Liver (tissue), 7 donors: ENCODE measurements at regions not wholly inside any gene's neighbourhood (a gene's known extent, or its start where the extent isn't known, plus 50 kb on each side); places are given as distances from the start of the nearest gene placed in this dataset.

Experiments
- DNase-seq: peaks from one replicate; pipeline ENCODE4 v3.0.0-alpha.2; 2017; ENCODE audit warnings: low spot score
- H3K27ac ChIP-seq, 2 donors: one replicate each; pipeline ENCODE4 v1.7.0; 2013; ENCODE audit warnings: inconsistent platforms in 2 of 2, low read length in 2 of 2, control low read depth in 1 of 2, low read depth in 1 of 2, mild to moderate bottlenecking in 1 of 2
- H3K27me3 ChIP-seq, 4 donors: one replicate each; pipeline versions ENCODE4 v1.6.1 to v1.7.0; 2013; ENCODE audit warnings: low read length in 3 of 4, inconsistent platforms in 1 of 4, mild to moderate bottlenecking in 1 of 4, moderate library complexity in 1 of 4; ENCODE audit not compliant: control insufficient read depth in 4 of 4, insufficient read depth in 4 of 4
- H3K36me3 ChIP-seq, 4 donors: one replicate each; pipeline versions ENCODE4 v1.6.1 to v1.7.0; 2013; ENCODE audit warnings: low read length in 3 of 4, mild to moderate bottlenecking in 3 of 4, low read depth in 1 of 4, moderate library complexity in 1 of 4; ENCODE audit not compliant: control insufficient read depth in 4 of 4, insufficient read depth in 3 of 4
- H3K4me1 ChIP-seq, 4 donors: one replicate each; pipeline versions ENCODE4 v1.6.1 to v1.7.0; 2013; ENCODE audit warnings: low read length in 3 of 4, mild to moderate bottlenecking in 3 of 4, moderate library complexity in 1 of 4; ENCODE audit not compliant: control insufficient read depth in 4 of 4, insufficient read depth in 4 of 4
- H3K4me3 ChIP-seq, 3 donors: one replicate each; pipeline versions ENCODE4 v1.6.1 to v1.7.0; 2013; ENCODE audit warnings: low read length in 3 of 3, control low read depth in 1 of 3, low read depth in 1 of 3, mild to moderate bottlenecking in 1 of 3
- H3K9ac ChIP-seq, 2 donors: one replicate each; pipeline ENCODE4 v1.7.0; 2013; ENCODE audit warnings: low read length in 2 of 2, mild to moderate bottlenecking in 2 of 2, moderate library complexity in 2 of 2, control low read depth in 1 of 2, low read depth in 1 of 2
- H3K9me3 ChIP-seq, 4 donors: one replicate each; pipeline versions ENCODE4 v1.6.1 to v1.7.0; 2013; ENCODE audit warnings: low read length in 3 of 4; ENCODE audit not compliant: control insufficient read depth in 4 of 4
- EGR1 ChIP-seq, 2 donors: IDR thresholded peaks; 2 replicates each; pipeline ENCODE4 v1.6.1; 2016 to 2018; ENCODE audit warnings: antibody characterized with exemption in 2 of 2, low read depth in 2 of 2
- FOXA1 ChIP-seq: IDR thresholded peaks from 2 replicates; pipeline ENCODE4 v1.6.1; 2016; ENCODE audit warnings: antibody characterized with exemption
- FOXA2 ChIP-seq: IDR thresholded peaks from 2 replicates; pipeline ENCODE4 v1.6.1; 2016; ENCODE audit warnings: antibody characterized with exemption
- GABPA ChIP-seq, 2 donors: IDR thresholded peaks in 1 of 2; conservative IDR thresholded peaks in 1 of 2; 2 replicates each; pipeline ENCODE4 v1.6.1; 2016; ENCODE audit warnings: antibody characterized with exemption in 2 of 2, mild to moderate bottlenecking in 1 of 2, moderate library complexity in 1 of 2
- HNF4A ChIP-seq, 2 donors: conservative IDR thresholded peaks; 2 replicates each; pipeline ENCODE4 v1.6.1; 2016; ENCODE audit warnings: antibody characterized with exemption in 2 of 2, mild to moderate bottlenecking in 2 of 2
- HNF4G ChIP-seq: IDR thresholded peaks from 2 replicates; pipeline ENCODE4 v1.6.1; 2016; ENCODE audit warnings: antibody characterized with exemption
- JUND ChIP-seq, 2 donors: IDR thresholded peaks; 2 replicates each; pipeline ENCODE4 v1.6.1; 2016; ENCODE audit warnings: antibody characterized with exemption in 2 of 2
- NR2F2 ChIP-seq: IDR thresholded peaks from 2 replicates; pipeline ENCODE4 v1.6.1; 2016; ENCODE audit warnings: antibody characterized with exemption
- RAD21 ChIP-seq, 2 donors: IDR thresholded peaks; 2 replicates each; pipeline ENCODE4 v1.6.1; 2016; ENCODE audit warnings: antibody characterized with exemption in 2 of 2, mild to moderate bottlenecking in 2 of 2
- RXRA ChIP-seq, 2 donors: IDR thresholded peaks; 2 replicates each; pipeline ENCODE4 v1.6.1; 2017 to 2018; ENCODE audit warnings: antibody characterized with exemption in 2 of 2, mild to moderate bottlenecking in 1 of 2
- SP1 ChIP-seq: IDR thresholded peaks from 2 replicates; pipeline ENCODE4 v1.6.1; 2018; ENCODE audit warnings: antibody characterized with exemption, mild to moderate bottlenecking
- TAF1 ChIP-seq: conservative IDR thresholded peaks from 2 replicates; pipeline ENCODE4 v1.6.1; 2016; ENCODE audit warnings: antibody characterized with exemption, mild to moderate bottlenecking
- YY1 ChIP-seq: IDR thresholded peaks from 2 replicates; pipeline ENCODE4 v1.6.1; 2016; ENCODE audit warnings: antibody characterized with exemption, mild to moderate bottlenecking
- ZBTB33 ChIP-seq: IDR thresholded peaks from 2 replicates; pipeline ENCODE4 v1.6.1; 2016; ENCODE audit warnings: antibody characterized with exemption
- WGBS: extraction: QIAGEN DNeasy Blood & Tissue Kit; methylation state at CpG from one replicate; pipeline ENCODE4 v1.1.7; 2013; 5-methylcytosine and 5-hydroxymethylcytosine counted together
- TF ChIP-seq, protein P1 (sequence below): IDR thresholded peaks from 2 replicates; pipeline ENCODE4 v1.6.1; 2016; ENCODE audit warnings: antibody characterized with exemption
- TF ChIP-seq, protein P2 (sequence below): IDR thresholded peaks from 2 replicates; pipeline ENCODE4 v1.6.1; 2016; ENCODE audit warnings: antibody characterized with exemption, mild to moderate bottlenecking
- donor health status: healthy.
- donor health status: healthy.
- donor health status: healthy.
- donor health status: healthy.

DNA sequence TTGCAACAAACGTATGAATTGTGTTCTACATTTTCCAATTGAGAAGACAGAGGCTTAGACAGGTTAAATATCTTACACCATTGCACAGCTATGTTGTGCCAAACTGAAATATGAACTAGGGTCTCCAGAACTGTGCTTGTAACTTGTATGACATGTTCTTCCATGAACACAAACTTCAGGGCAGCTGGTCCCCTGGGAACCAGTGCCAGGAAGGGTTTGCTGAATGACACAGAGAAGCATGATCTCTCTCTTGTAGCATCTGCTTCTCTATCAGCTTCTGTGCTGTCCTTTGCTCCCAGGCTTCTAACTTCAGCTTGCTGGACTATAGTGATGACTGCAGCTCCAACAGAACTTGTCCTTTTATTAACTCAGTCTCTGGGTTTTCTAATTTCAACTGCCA is 385.5 kb downstream of the SIPA1L2 start:
- no peak overlapping the region for H3K27ac ChIP-seq
- H3K9ac ChIP-seq = no peak overlapping the region
- H3K36me3 ChIP-seq = no peaks in the 10 kb centered on the region
- no peaks in the 10 kb centered on the region for H3K4me1 ChIP-seq
- H3K9me3 ChIP-seq = peaks cover 0 to 6% (median 2%) of the 10 kb centered on the region in 4 donors
- no peaks in the 10 kb centered on the region for H3K27me3 ChIP-seq
- no peak overlapping the region for H3K4me3 ChIP-seq
- TF ChIP-seq NR2F2 (no peak), RAD21 (IDR thresholded peaks at IDR 0.05) (no peak), FOXA1 (no peak), TAF1 (no peak), YY1 (no peak)
- TF ChIP-seq, protein P1, sequence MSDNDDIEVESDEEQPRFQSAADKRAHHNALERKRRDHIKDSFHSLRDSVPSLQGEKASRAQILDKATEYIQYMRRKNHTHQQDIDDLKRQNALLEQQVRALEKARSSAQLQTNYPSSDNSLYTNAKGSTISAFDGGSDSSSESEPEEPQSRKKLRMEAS = no peak
- TF ChIP-seq, protein P2, sequence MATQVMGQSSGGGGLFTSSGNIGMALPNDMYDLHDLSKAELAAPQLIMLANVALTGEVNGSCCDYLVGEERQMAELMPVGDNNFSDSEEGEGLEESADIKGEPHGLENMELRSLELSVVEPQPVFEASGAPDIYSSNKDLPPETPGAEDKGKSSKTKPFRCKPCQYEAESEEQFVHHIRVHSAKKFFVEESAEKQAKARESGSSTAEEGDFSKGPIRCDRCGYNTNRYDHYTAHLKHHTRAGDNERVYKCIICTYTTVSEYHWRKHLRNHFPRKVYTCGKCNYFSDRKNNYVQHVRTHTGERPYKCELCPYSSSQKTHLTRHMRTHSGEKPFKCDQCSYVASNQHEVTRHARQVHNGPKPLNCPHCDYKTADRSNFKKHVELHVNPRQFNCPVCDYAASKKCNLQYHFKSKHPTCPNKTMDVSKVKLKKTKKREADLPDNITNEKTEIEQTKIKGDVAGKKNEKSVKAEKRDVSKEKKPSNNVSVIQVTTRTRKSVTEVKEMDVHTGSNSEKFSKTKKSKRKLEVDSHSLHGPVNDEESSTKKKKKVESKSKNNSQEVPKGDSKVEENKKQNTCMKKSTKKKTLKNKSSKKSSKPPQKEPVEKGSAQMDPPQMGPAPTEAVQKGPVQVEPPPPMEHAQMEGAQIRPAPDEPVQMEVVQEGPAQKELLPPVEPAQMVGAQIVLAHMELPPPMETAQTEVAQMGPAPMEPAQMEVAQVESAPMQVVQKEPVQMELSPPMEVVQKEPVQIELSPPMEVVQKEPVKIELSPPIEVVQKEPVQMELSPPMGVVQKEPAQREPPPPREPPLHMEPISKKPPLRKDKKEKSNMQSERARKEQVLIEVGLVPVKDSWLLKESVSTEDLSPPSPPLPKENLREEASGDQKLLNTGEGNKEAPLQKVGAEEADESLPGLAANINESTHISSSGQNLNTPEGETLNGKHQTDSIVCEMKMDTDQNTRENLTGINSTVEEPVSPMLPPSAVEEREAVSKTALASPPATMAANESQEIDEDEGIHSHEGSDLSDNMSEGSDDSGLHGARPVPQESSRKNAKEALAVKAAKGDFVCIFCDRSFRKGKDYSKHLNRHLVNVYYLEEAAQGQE = no peak
- 78% methylated on average over 1 of the region's 1 CpG for WGBS
- DNase-seq = no peak

- H3K36me3 ChIP-seq = no peaks in the 10 kb centered on the region
- no peaks in the 10 kb centered on the region for H3K27me3 ChIP-seq
- no peak for DNase-seq
- no peak for TF ChIP-seq RAD21 (IDR thresholded peaks at IDR 0.05)
- no peak for TF ChIP-seq EGR1 (IDR thresholded peaks at IDR 0.05; ENCODE audit: low read depth in 2 of 2)
- no peak for TF ChIP-seq SP1
- no peak for TF ChIP-seq FOXA1
- TF ChIP-seq, protein P2 = no peak
- TF ChIP-seq NR2F2 = no peak
- no peak for TF ChIP-seq ZBTB33
- no peak for TF ChIP-seq JUND (IDR thresholded peaks at IDR 0.05)
- TF ChIP-seq GABPA (IDR thresholded peaks at IDR 0.05 in 1 of 2, conservative IDR thresholded peaks at IDR 0.05 in 1 of 2) = no peak
- no peak for TF ChIP-seq FOXA2
- TF ChIP-seq, protein P1 = no peak
- TF ChIP-seq YY1 = no peak
- TF ChIP-seq RXRA (IDR thresholded peaks at IDR 0.05) = no peak
- no peak for TF ChIP-seq HNF4G
- TF ChIP-seq TAF1 = no peak
- TF ChIP-seq HNF4A (conservative IDR thresholded peaks at IDR 0.05) = no peak
- H3K27ac ChIP-seq = no peak overlapping the region
- H3K9me3 ChIP-seq = peaks cover 0 to 6% (median 3%) of the 10 kb centered on the region in 4 donors
- H3K4me1 ChIP-seq = no peaks in the 10 kb centered on the region
- 40% methylated on average over 6 of the region's 6 CpGs for WGBS
- H3K4me3 ChIP-seq = no peak overlapping the region
- H3K9ac ChIP-seq = no peak overlapping the region
Observed at GRCh38 chr1:232239998-232240397, 389.9 kb downstream of the SIPA1L2 start.
